HFF-Myc (cell line): ENCODE measurements at regions not wholly inside any gene's neighbourhood (a gene's known extent, or its start where the extent isn't known, plus 50 kb on each side); places are given as distances from the start of the nearest gene placed in this dataset.

Experiments used
- DNase-seq: peaks from one replicate; pipeline ENCODE4 v3.0.0-alpha.2; 2011; ENCODE audit warnings: low read depth; ENCODE audit errors: extremely low read depth
- H3K4me3 ChIP-seq: replicated peaks from 2 replicates; pipeline ENCODE4 v1.5.1; 2011; ENCODE audit warnings: low read depth, mild to moderate bottlenecking, control low read depth, low read length
- CTCF ChIP-seq: IDR thresholded peaks from 2 replicates; pipeline ENCODE4 v1.5.1; 2012; ENCODE audit warnings: mild to moderate bottlenecking, low read depth, low read length, control low read depth; ENCODE audit errors: missing control alignments

GRCh38 chr2:200013906-200014305 is 58.5 kb downstream of the MAIP1 start:
- no peak for TF ChIP-seq CTCF
- no peak for DNase-seq
- no peak overlapping the region for H3K4me3 ChIP-seq

GRCh38 chr2:200021449-200022114 is 66.2 kb downstream of the MAIP1 start:
- no peak for DNase-seq
- TF ChIP-seq CTCF, result no peak
- H3K4me3 ChIP-seq, result no peak overlapping the region

DNA sequence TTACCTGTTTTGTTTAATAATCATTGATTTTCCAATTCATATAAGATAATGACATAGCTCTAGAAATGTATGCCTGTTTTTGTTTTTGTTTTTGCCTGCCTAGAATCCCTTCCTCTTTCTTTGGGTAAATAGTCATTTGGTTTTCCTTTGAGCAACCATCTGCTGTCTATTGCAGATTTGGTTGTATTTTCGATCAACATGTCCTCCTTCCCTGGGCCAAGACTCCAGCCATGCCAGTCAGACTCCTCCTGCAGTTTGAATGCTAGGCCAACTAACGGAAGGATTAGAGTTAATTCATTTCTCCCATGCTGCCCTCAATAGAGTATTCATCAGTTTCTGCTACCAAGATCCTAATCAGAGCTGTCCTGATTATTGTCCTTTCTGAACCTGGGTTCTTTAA is 67.1 kb downstream of the MAIP1 start:
- no peak for TF ChIP-seq CTCF
- no peak for DNase-seq
- no peak overlapping the region for H3K4me3 ChIP-seq

DNA sequence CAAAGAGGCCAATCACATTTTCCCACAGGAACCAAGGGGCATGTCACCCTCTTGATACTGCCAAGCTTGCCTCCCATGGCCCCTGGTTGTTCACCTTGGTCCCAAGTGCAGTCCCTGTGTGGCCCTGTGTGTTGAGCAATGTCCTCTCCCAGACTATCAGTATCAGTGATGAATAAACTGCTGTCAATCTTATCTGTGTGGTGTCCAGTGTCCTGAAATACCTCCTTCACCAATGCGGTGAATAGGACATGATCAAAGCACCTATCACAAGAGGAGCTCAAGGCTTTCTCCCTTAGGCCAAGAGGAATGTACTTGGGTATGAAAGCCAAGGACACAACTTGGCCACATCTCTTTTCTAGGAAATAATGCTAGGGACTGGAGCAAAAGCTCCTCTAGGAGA is 68.2 kb downstream of the MAIP1 start:
- no peak overlapping the region for H3K4me3 ChIP-seq
- no peak for DNase-seq
- TF ChIP-seq CTCF, result no peak

DNA sequence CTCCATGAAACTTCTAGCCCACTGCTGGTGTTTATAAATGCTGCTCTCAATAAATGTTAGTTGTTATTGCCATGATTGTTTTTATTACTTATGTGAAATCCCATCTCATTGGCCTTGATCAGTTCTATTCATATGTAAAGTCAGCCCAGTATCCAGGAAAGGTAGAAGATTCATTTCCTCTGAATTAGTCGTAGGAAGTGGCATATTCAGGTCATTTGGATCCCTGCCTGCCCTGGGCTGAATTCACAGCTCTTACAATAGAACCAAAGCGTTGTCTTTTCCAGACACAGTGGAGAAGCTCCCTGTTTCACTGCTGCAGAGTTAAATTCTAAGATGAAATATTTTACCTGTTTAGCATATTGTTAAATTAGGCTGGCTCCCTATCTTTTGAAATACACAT is 70.3 kb downstream of the MAIP1 start:
- no peak for TF ChIP-seq CTCF
- no peak for DNase-seq
- H3K4me3 ChIP-seq, result no peak overlapping the region

DNA sequence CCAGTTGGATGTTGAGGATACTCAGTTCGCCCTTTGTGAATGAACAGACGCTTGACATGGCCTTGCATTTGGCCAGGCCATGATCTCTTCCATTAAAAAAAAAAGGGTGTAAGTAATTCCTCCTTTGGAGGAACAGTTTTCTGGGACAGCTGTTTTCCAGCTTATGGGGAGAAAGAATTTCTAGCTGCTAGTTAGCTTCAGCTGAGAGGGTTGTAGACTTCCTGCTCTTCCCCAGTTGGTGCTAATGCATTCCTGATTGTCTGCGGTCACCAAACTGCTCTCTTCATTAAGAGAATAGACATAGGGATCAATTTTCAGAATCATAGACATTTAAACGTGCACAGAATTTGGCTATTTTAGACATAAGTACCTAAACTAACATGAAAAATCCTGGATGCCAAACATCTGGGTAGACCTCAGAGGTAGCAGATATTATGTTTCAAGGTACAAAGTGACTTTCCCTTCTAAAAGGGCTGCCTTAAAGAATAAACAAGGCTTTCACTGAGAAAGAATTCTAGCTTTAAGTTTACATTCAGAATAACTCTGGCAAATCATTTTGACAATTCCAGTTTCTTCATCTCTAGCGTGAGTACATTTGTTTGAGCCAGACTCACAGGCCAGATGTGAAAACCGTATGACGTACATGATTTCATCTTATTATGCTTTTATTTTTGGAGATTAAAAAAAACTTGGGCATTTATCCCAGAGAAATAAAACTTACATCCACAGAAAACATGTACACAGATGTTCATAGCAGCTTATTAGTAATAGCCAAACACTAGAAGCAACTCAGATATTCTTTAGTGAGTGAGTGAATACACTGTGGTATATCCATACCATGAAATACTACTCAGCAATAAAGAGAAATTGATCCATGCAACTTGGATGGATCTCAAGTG is 71.2 kb downstream of the MAIP1 start:
- no peak overlapping the region for H3K4me3 ChIP-seq
- TF ChIP-seq CTCF, result no peak
- peak; percentile 49 for DNase-seq
